GM19395 (cell line): ENCODE measurements at regions not wholly inside any gene's neighbourhood (a gene's known extent, or its start where the extent isn't known, plus 50 kb on each side); places are given as distances from the start of the nearest gene placed in this dataset.
"Not testable (repeated sequence)": the region's sequence is repeated elsewhere in the genome, so short reads cannot be mapped to it uniquely, and the experiment has no call there.

ENCODE experiments used
- ATAC-seq: cut with Tn5 transposase; IDR thresholded peaks from one replicate; pipeline ENCODE4 v1.9.1; 2021; ENCODE audit warnings: mild to moderate bottlenecking, moderate library complexity; ENCODE audit not compliant: unreplicated experiment

DNA sequence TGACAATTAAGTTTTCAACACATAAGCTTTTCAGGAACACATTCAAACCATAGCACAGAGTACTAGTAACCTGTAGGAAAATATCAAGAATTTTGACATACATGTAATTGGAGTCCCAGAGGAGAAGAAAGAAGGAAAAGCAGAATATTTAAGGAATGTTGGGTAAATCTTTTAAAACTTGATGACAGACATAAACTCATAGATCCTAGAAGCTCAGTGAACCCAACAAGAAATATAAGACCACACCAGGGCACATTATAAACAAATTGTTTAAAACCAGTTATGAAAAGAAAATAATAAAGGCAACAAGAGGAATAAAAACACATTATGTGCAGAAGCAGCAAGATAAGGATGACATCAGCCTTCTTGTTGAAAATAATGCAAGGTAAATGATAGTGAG is 151.5 kb upstream of the ATXN1 start:
- no peak for ATAC-seq

GRCh38 chr6:16911088-16911487 is 149.8 kb upstream of the ATXN1 start:
- no peak for ATAC-seq

GRCh38 chr6:16909658-16910360 is 148.5 kb upstream of the ATXN1 start:
- ATAC-seq: no peak

DNA sequence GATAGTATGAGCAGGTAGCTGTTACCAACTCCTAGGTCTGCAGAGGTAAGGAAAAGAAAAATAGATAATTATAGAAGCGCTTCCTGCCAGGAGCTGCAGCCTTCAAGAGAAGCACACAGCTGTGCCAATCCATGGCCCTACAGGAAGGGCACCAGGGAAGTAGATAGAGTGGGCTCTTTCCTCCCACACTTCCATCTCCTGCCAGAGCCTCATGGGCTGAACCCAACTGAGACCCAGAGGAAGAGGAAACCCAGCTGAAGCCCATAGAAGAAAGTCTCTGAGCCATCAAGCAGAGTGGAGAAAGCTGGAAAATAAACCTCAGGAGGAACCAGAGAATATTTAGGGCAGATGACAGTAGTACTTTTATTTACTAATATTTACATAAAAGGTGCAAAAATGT is 146.7 kb upstream of the ATXN1 start:
- no peak for ATAC-seq

- no peak for ATAC-seq
Observed at GRCh38 chr6:16904957-16905356, 143.7 kb upstream of the ATXN1 start.

- ATAC-seq: no peak
Observed at GRCh38 chr6:16903470-16903869, 142.2 kb upstream of the ATXN1 start.

- no peak for ATAC-seq
Observed at GRCh38 chr6:16902502-16902901, 141.2 kb upstream of the ATXN1 start.

DNA sequence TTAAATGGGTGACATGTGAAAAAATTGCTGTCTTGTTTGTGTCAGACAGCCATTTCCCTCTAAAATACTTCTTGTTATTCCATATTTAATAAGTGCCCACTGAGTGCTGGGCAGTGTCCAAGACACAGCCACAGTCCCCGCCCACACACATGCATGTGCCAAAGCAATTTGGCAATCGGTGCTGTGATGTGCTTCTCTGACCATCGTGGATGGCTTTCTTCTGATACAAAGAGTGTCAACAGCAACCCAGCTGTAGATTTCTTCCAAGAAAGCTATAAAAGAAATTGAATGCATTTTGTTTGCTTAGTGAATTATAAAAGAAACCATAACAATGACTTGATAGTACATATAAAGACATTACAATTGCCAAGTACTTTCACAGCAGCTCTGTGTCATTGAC is 140.5 kb upstream of the ATXN1 start:
- ATAC-seq: no peak

DNA sequence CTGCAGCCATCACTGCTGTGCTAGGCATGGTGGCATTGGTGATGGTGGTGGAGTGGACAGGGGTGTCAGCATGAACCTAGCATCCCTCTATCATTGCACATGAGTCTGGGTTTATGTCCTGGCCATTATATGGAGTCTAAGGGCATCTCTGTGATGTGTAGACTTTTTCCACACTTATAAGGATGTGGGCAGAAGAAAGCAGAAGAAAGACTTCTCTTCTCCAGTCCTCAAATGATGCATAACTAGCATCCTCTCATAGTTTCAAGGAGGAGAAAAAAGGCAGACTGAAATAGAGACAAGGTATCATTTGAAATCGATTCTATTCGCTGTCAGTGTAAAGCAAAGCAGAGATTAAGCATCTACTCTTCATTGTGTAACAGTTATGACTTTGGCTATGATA is 140.0 kb upstream of the ATXN1 start:
- no peak for ATAC-seq

GRCh38 chr6:16898640-16899396 is 137.6 kb upstream of the ATXN1 start:
- ATAC-seq: no peak

DNA sequence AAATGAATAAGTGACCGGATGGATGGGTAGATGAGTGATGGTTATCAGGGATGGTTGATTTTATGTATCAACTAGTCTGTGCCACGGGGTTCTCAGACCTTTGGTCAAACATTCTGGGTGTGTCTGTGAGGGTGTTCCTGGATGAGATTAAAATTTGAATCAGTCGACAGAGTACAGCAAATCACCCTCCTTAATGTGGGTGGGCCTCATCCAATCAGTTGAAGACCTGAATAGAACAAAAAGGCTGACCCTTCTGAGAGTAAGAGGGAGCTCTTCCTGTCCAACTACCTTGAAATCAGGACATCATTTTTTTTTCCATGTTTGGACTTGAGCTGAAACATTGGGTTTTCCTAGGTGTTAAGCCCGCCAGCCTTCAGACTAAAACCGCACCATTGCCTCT is 136.4 kb upstream of the ATXN1 start:
- ATAC-seq: no peak

DNA sequence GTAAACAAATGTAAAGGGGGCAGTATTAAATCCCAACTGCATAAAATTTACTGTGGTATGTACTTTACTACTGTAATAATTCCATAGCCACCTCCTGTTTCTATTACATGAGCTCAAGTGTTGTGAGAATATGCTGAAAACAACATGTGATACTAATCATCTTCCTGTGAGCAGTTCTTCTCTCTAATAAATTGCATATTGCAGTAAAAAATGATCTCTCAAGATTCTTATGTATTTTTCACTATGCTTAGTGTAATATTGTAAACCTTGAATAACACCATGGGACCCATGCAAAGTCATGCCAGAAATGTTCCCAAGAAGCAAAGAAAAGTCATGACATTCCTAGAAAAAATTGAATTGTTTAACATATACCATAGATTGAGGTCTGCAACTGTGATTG is 133.0 kb upstream of the ATXN1 start:
- ATAC-seq: no peak

DNA sequence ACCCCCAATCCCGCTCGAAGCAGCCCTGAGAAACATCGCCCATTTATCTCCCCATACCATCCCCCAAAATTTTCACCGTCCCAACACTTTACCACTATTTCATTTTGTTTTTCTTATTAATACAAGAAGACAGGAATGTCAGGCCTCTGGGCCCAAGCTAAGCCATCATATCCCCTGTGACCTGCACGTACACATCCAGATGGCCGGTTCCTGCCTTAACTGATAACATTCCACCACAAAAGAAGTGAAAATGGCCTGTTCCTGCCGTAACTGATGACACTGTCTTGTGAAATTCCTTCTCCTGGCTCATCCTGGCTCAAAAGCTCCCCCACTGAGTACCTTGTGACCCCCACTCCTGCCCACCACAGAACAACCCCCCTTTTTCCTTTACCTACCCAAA is 129.8 kb upstream of the ATXN1 start:
- not testable (repeated sequence) for ATAC-seq

DNA sequence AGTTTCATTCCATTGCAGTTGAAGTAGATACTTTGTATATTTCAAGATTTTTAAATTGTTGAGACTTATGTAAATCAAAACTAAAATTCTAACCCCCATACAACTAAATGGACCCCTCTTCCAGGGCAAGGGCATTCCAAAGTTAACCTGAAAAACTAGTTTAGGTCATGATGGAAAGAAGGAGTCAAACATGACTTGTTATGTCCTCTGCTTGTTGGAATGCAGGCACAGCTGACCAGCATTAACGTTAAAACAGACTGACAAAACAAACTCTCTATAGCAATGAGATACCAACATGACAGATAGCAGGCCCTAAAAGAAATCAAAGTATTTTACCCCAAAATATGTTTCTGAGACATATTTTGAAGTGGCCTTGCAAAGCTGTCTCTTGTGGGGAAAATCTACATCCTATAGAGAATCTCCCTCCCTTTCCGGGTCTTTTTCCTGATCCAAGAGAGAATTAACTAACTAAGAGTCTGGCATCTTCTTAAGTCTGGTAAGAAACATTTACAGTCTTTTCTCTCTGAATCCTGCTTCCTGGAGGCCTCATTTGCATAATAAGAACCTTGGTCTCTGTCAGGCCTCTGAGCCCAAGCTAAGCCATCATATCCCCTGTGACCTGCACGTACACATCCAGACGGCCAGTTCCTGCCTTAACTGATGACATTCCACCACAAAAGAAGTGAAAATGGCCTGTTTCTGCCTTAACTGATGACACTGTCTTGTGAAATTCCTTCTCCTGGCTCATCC is 124.3 kb upstream of the ATXN1 start:
- no peak for ATAC-seq

GRCh38 chr6:16884526-16884925 is 123.3 kb upstream of the ATXN1 start:
- ATAC-seq: no peak

DNA sequence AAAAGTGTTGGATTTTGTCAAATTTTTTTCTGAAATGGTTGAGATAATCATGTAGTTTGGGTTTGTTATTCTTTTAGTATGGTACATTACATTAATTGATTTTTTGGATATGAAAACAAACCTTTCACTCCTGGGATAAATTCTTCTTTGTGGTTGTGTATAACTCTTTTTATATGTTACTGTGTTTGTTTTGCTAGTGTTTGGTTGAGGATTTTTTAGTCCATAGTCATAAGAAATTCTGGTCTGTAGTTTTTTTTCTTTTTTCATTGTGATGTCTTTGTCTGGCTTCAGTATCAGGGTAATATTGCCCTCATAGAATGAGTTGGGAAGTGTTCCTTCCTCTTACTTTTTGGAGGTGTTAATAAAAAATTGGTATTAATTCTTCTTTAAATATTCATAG is 122.2 kb upstream of the ATXN1 start:
- no peak for ATAC-seq

DNA sequence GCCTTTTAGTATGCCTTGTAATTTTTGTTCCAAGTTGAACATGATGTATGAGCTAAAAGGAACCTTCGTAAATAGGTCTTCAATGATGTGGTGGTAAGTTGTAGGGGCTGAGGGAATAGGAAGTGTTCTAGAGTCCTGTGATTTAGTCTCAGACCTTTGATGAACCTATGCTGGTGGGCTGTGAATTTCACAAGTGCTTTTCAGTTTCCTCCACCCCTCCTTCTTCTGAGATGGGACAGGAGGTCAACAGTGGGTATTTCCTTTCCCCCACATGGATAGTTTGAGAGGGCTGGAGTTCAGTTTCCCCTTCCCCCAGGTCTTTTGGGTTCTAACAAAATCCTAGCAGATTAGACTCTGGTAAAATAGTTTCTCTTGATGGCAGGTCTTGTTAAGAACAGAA is 121.0 kb upstream of the ATXN1 start:
- no peak for ATAC-seq

GRCh38 chr6:16876852-16877251 is 115.6 kb upstream of the ATXN1 start:
- not testable (repeated sequence) for ATAC-seq

GRCh38 chr6:16876201-16876600 is 114.9 kb upstream of the ATXN1 start:
- ATAC-seq: no peak

- ATAC-seq: no peak
Observed at GRCh38 chr6:16873698-16874097, 112.4 kb upstream of the ATXN1 start.

- ATAC-seq: no peak
Observed at GRCh38 chr6:16872543-16873235, 111.4 kb upstream of the ATXN1 start.
